ENCODE measurements at regions not wholly inside any gene's neighbourhood (a gene's known extent, or its start where the extent isn't known, plus 50 kb on each side); places are given as distances from the start of the nearest gene placed in this dataset.

GRCh38 chr7:47181746-47182361 lies 400.1 kb downstream of the TNS3 start:
- TF ChIP-seq EZH2 (IDR thresholded peaks at IDR 0.05; ENCODE audit: insufficient read depth, poor library complexity, severe bottlenecking) (no peak), EZH2phosphoT487 (IDR thresholded peaks at IDR 0.05; ENCODE audit: insufficient read depth, low read depth) (no peak)

All from GM23248 (cell line).